Adipocyte (in vitro differentiated cells): ENCODE measurements at regions not wholly inside any gene's neighbourhood (a gene's known extent, or its start where the extent isn't known, plus 50 kb on each side); places are given as distances from the start of the nearest gene placed in this dataset.
A peak's percentile ranks its signal among the peaks of the same experiment; 100 is the strongest.

Experiments
- DNase-seq: peaks from one replicate; pipeline ENCODE4 v3.0.0-alpha.2; 2015; ENCODE audit warnings: low read depth
- H3K27me3 ChIP-seq: replicated peaks from 2 replicates; pipeline ENCODE4 v1.7.0; 2013; ENCODE audit warnings: mild to moderate bottlenecking, low read length, moderate library complexity; ENCODE audit not compliant: control insufficient read depth, insufficient read depth
- H3K36me3 ChIP-seq: 2 replicates; pipeline ENCODE4 v1.7.0; 2013; ENCODE audit warnings: low read length, mild to moderate bottlenecking, moderate library complexity; ENCODE audit not compliant: control insufficient read depth, insufficient read depth, severe bottlenecking
- H3K4me1 ChIP-seq: 2 replicates; pipeline ENCODE4 v1.7.0; 2013; ENCODE audit warnings: mild to moderate bottlenecking, low read length, moderate library complexity; ENCODE audit not compliant: control insufficient read depth, insufficient read depth
- H3K4me3 ChIP-seq: 2 replicates; pipeline ENCODE4 v1.7.0; 2013; ENCODE audit warnings: mild to moderate bottlenecking, low read length, moderate library complexity
- H3K9ac ChIP-seq: 2 replicates; pipeline ENCODE4 v1.7.0; 2013; ENCODE audit warnings: mild to moderate bottlenecking, low read length, moderate library complexity
- H3K9me3 ChIP-seq: 2 replicates; pipeline ENCODE4 v1.7.0; 2013; ENCODE audit warnings: mild to moderate bottlenecking, low read length, moderate library complexity; ENCODE audit not compliant: control insufficient read depth

GRCh38 chr3:116849261-116849688, 139.7 kb downstream of the TUSC7 start:
- Histone ChIP-seq H3K4me1 (peaks cover 6% of the 10 kb centered on the region), H3K27me3 (peaks cover 3% of the 10 kb centered on the region), H3K36me3 (no peaks in the 10 kb centered on the region), H3K9me3 (no peaks in the 10 kb centered on the region), H3K9ac (no peak overlapping the region), H3K4me3 (no peak overlapping the region)
- DNase-seq: no peak

DNA sequence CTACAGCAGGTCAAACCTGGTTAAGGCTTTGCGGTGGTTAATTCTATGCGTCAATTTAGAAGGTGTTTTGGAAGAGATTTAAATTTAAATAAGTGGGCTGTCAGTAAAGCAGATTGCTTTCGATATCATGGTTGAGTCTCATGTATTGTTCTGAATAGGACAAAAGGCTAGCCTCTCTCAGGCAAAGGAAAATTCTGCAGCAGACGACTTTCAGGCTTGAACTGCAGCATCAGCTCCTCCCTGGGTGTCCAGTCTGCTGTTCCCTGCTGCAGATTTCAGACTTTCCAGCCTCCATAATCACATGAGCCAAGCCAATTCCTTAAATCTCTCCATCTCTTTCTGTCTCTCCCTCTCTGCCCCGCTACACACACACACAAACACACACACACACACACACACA, 143.2 kb downstream of the TUSC7 start:
- Histone ChIP-seq H3K27me3 (peaks cover 3% of the 10 kb centered on the region), H3K4me3 (no peak overlapping the region), H3K9ac (no peak overlapping the region), H3K36me3 (no peaks in the 10 kb centered on the region), H3K4me1 (peaks cover 6% of the 10 kb centered on the region), H3K9me3 (no peaks in the 10 kb centered on the region)
- DNase-seq: no peak

GRCh38 chr3:116863270-116863770, 153.7 kb downstream of the TUSC7 start:
- H3K4me3 ChIP-seq: no peak overlapping the region
- no peaks in the 10 kb centered on the region for H3K36me3 ChIP-seq
- H3K4me1 ChIP-seq: peaks cover 6% of the 10 kb centered on the region
- H3K27me3 ChIP-seq: no peaks in the 10 kb centered on the region
- no peak overlapping the region for H3K9ac ChIP-seq
- DNase-seq: no peak
- H3K9me3 ChIP-seq: no peaks in the 10 kb centered on the region

DNA sequence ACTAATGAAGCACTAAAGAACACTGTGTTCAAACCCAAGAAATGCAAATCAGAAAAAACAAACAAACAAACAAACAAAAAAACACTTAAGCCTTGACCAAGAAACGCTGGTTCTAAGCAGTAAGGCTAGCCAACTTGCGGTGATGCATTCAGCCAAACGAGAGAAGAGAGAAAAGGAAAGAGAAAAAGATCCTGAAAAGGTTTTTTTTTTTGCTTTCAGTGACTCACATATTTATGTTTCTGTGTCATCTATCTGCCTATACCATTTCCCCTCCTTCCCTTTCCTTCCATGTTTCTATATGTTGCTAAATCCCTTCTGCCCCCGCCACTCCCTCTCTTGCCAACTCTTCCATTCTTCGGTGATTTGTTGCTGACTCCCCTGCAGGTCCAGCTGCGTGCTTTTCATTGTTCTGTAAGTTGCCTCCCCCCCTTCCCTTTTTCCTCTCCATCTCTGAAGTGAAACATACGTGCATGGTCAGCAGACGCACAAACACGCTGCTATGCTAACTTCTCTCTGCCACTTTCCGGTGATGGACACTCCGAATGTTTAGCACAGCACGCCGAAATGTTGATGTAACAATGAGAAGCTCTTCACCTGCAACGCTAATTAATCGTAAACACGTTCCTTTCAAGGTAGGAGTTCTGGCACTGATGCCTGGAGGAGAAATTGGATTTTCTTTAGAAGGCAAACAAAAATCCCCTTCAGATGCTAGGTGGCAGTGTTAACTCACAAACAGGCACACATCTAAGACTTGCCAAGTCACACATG, 154.4 kb downstream of the TUSC7 start:
- peaks cover 6% of the 10 kb centered on the region for H3K4me1 ChIP-seq
- H3K9ac ChIP-seq: peak overlapping the region; percentile 37
- no peaks in the 10 kb centered on the region for H3K36me3 ChIP-seq
- no peaks in the 10 kb centered on the region for H3K9me3 ChIP-seq
- H3K27me3 ChIP-seq: no peaks in the 10 kb centered on the region
- DNase-seq: peak; percentile 79
- peak overlapping the region; percentile 82 for H3K4me3 ChIP-seq

- peaks cover 6% of the 10 kb centered on the region for H3K4me1 ChIP-seq
- no peaks in the 10 kb centered on the region for H3K9me3 ChIP-seq
- H3K9ac ChIP-seq: peak overlapping the region; percentile 37
- H3K36me3 ChIP-seq: no peaks in the 10 kb centered on the region
- DNase-seq: no peak
- H3K4me3 ChIP-seq: peak overlapping the region; percentile 82
- no peaks in the 10 kb centered on the region for H3K27me3 ChIP-seq
Observed at GRCh38 chr3:116864590-116864927, 155.0 kb downstream of the TUSC7 start.

DNA sequence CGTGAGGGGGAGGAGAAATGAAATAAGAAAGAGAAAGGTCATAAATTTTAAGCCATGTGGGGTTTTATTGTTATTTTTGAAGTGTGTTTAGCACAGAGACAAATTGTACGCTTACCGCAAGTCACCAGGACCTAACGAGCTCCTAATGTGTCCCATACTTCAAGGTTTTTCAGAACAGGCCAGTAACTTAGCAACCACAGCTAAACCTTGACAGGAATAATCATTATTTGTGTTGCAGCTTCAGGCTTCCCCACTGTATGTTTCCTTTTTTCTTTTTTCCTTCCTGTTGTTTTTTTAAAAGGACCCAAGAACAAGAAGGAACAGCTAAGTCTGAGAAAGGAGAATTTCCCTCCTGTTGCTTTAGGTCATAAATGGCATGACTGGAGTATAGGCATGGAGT, 160.8 kb downstream of the TUSC7 start:
- no peaks in the 10 kb centered on the region for H3K36me3 ChIP-seq
- no peaks in the 10 kb centered on the region for H3K27me3 ChIP-seq
- no peak overlapping the region for H3K9ac ChIP-seq
- no peak overlapping the region for H3K4me3 ChIP-seq
- no peak for DNase-seq
- H3K4me1 ChIP-seq: no peaks in the 10 kb centered on the region
- H3K9me3 ChIP-seq: peaks cover 3% of the 10 kb centered on the region

- H3K27me3 ChIP-seq: no peaks in the 10 kb centered on the region
Observed at GRCh38 chr3:116871905-116872304, 162.3 kb downstream of the TUSC7 start.

GRCh38 chr3:116872688-116873087, 163.1 kb downstream of the TUSC7 start:
- no peak for DNase-seq
- Histone ChIP-seq H3K4me3 (no peak overlapping the region), H3K9me3 (peaks cover 4% of the 10 kb centered on the region), H3K27me3 (no peaks in the 10 kb centered on the region), H3K9ac (no peak overlapping the region), H3K4me1 (no peaks in the 10 kb centered on the region), H3K36me3 (no peaks in the 10 kb centered on the region)

More at GRCh38 chr3:116871905-116872304, 162.3 kb downstream of the TUSC7 start:
- Histone ChIP-seq H3K36me3 (no peaks in the 10 kb centered on the region), H3K4me1 (no peaks in the 10 kb centered on the region), H3K9ac (no peak overlapping the region), H3K9me3 (peaks cover 4% of the 10 kb centered on the region), H3K4me3 (no peak overlapping the region)
- no peak for DNase-seq

DNA sequence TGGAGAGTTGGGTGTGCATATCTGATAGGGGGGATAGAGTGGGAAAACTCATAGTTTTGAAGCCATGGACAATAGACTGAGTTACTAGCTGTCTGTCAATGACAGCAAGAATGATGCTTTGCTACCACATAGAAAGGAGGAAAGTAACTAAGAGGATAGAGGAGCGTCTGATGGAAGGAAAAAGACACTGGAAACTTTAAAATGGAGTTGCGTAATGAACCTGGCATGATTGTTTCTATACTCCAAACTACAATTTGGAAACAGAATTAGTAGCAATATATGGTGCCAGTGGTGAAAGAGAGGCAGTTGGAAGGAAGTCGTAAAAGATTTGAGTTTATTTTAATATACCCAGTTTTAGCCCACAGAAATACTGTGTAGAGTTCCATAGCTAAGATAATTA, 163.6 kb downstream of the TUSC7 start:
- H3K4me3 ChIP-seq: no peak overlapping the region
- no peaks in the 10 kb centered on the region for H3K27me3 ChIP-seq
- DNase-seq: no peak
- no peak overlapping the region for H3K9ac ChIP-seq
- no peaks in the 10 kb centered on the region for H3K36me3 ChIP-seq
- peaks cover 4% of the 10 kb centered on the region for H3K9me3 ChIP-seq
- H3K4me1 ChIP-seq: no peaks in the 10 kb centered on the region

DNA sequence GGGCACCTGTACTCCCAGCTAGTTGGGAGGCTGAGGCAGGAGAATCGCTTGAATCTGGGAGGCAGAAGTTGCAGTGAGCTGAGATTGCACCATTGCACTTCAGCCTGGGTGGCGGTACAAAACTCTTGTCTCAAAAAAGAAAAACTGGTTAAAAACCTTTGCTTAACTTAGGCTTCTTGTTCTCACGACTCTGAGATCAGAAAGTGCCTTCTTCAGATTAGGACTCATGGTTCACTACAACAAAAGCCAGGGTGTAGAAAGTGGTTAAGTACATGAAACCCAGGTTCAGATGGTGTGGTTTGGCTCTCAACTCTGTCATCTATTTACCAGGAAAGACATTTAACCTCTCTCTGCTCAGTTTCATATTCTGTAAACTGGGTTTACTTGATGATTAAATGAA, 168.4 kb downstream of the TUSC7 start:
- H3K27me3 ChIP-seq: no peaks in the 10 kb centered on the region
- no peak overlapping the region for H3K9ac ChIP-seq
- DNase-seq: no peak
- peaks cover 4% of the 10 kb centered on the region for H3K9me3 ChIP-seq
- H3K4me3 ChIP-seq: no peak overlapping the region
- no peaks in the 10 kb centered on the region for H3K4me1 ChIP-seq
- no peaks in the 10 kb centered on the region for H3K36me3 ChIP-seq

DNA sequence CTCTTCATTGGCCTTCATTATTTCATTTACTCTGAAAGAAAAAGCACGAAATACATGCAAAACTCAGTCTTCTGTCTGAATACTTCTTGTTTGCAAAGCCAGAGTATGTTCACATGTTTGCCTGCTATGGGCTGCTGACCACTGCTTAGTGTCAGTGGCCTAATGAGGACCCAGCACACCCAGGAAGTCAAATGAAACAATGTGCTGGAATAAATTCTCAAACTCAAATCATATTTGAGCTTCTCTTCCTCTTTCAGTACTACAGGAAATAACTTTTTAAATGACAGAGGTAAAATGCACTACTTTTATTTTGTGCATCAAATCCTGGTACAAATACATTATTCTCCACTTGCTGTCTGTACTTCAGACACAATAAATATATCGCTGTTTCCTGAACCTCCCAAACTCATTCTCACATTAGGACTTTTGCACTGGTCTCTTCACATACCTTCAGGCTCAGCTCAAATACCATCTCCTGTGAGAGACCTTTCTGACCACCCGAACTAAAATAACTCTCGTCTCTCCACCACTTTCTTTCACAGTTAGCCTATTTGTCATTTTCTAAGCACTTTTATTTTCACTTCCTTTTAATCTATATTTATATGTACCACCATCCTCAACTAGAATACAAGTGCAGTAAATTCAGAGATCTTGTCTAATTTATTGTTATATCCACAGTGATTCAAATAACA, 176.8 kb downstream of the TUSC7 start:
- no peak for DNase-seq
- H3K9ac ChIP-seq: no peak overlapping the region
- H3K36me3 ChIP-seq: no peaks in the 10 kb centered on the region
- H3K9me3 ChIP-seq: no peaks in the 10 kb centered on the region
- H3K4me1 ChIP-seq: no peaks in the 10 kb centered on the region
- no peaks in the 10 kb centered on the region for H3K27me3 ChIP-seq
- H3K4me3 ChIP-seq: no peak overlapping the region
